ENCODE measurements at regions not wholly inside any gene's neighbourhood (a gene's known extent, or its start where the extent isn't known, plus 50 kb on each side); places are given as distances from the start of the nearest gene placed in this dataset.

DNA sequence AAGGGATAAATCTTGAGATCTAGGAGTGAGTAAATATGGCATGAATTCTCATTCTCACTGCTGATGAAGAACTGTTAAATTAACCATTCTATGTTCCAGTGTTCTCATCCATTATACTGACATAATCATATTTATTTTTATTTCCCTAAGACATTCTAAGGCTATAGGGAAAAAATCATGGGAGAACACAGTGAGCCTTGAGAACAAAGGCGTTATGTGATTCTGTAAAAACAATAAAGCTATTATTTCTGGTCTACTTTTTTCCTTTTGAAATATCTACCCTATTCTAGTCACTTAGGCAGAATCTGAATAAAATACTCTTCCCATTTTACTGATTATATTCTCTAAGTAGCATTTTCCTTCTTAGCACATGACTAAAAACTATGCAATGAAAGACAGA lies 155.7 kb upstream of the ADAMTS16 start:
- H3K4me2 ChIP-seq (ENCODE audit: low read length), result no peak overlapping the region
- no peaks in the 10 kb centered on the region for H4K20me1 ChIP-seq (ENCODE audit: insufficient read depth, low read length)
- H3K79me2 ChIP-seq (ENCODE audit: insufficient read depth, low read length), result no peaks in the 10 kb centered on the region
- no peak overlapping the region for H3K9ac ChIP-seq (ENCODE audit: low read length)
- FAIRE-seq (no peak), DNase-seq (ENCODE audit: low read depth) (no peak)
- no peaks in the 10 kb centered on the region for H3K9me3 Mint-ChIP-seq (ENCODE audit: unreplicated experiment)
- H3K27ac Mint-ChIP-seq (ENCODE audit: unreplicated experiment), result no peak overlapping the region
- TF ChIP-seq, protein P1, sequence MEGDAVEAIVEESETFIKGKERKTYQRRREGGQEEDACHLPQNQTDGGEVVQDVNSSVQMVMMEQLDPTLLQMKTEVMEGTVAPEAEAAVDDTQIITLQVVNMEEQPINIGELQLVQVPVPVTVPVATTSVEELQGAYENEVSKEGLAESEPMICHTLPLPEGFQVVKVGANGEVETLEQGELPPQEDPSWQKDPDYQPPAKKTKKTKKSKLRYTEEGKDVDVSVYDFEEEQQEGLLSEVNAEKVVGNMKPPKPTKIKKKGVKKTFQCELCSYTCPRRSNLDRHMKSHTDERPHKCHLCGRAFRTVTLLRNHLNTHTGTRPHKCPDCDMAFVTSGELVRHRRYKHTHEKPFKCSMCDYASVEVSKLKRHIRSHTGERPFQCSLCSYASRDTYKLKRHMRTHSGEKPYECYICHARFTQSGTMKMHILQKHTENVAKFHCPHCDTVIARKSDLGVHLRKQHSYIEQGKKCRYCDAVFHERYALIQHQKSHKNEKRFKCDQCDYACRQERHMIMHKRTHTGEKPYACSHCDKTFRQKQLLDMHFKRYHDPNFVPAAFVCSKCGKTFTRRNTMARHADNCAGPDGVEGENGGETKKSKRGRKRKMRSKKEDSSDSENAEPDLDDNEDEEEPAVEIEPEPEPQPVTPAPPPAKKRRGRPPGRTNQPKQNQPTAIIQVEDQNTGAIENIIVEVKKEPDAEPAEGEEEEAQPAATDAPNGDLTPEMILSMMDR (IDR thresholded peaks at IDR 0.05; ENCODE audit: insufficient read depth, low read depth, low read length), result no peak
- no peak for TF ChIP-seq EZH2 (IDR thresholded peaks at IDR 0.05; ENCODE audit: insufficient read depth, low read length)
- H3K4me1 Mint-ChIP-seq (ENCODE audit: low read depth, unreplicated experiment), result peaks cover 13% of the 10 kb centered on the region
- H3K4me3 ChIP-seq (ENCODE audit: insufficient read depth, low read depth, low read length), result no peak overlapping the region
- H3K9me3 ChIP-seq (ENCODE audit: insufficient read depth, low read depth, low read length), result no peaks in the 10 kb centered on the region
- H3K36me3 ChIP-seq (ENCODE audit: insufficient read depth, low read length), result no peaks in the 10 kb centered on the region
- peaks cover 2% of the 10 kb centered on the region for H3K27me3 ChIP-seq (ENCODE audit: insufficient read depth, low read length)
- no peaks in the 10 kb centered on the region for H3K36me3 Mint-ChIP-seq (ENCODE audit: low read depth, unreplicated experiment)
- no peaks in the 10 kb centered on the region for H3K27me3 Mint-ChIP-seq (ENCODE audit: low read depth, unreplicated experiment)
- no peak overlapping the region for H2AFZ ChIP-seq (ENCODE audit: low read depth, low read length)
- H3K4me3 Mint-ChIP-seq (ENCODE audit: unreplicated experiment), result no peak overlapping the region
- no peaks in the 10 kb centered on the region for H3K4me1 ChIP-seq (ENCODE audit: insufficient read depth, low read length)
- H3K27ac ChIP-seq (ENCODE audit: low read depth, low read length), result no peak overlapping the region

DNA sequence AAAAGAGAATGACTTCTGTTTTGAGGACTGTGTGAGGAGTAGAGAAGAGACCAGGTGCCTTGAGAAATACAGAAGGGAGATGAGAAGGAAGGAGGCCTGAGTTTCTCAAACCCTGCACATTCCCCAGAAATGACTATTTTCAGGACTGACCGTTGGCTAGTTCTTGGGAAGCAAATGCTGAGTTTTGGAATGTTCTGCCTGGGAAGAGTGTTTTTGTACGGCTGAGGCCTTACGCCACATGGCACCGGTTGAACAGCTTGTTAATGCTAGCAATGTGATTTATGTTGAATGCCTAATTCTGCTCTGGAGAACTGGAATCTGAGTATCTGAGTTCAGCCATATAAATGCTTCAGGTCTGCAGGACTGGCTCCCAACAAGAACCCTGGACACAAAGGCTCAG lies 152.7 kb upstream of the ADAMTS16 start:
- no peaks in the 10 kb centered on the region for H3K9me3 ChIP-seq (ENCODE audit: insufficient read depth, low read depth, low read length)
- no peak overlapping the region for H3K9ac ChIP-seq (ENCODE audit: low read length)
- no peak overlapping the region for H2AFZ ChIP-seq (ENCODE audit: low read depth, low read length)
- no peaks in the 10 kb centered on the region for H3K27me3 ChIP-seq (ENCODE audit: insufficient read depth, low read length)
- no peak overlapping the region for H3K4me3 ChIP-seq (ENCODE audit: insufficient read depth, low read depth, low read length)
- Mint-ChIP-seq H3K27me3 (ENCODE audit: low read depth, unreplicated experiment) (no peaks in the 10 kb centered on the region), H3K4me1 (ENCODE audit: low read depth, unreplicated experiment) (peaks cover 20% of the 10 kb centered on the region), H3K27ac (ENCODE audit: unreplicated experiment) (no peak overlapping the region), H3K36me3 (ENCODE audit: low read depth, unreplicated experiment) (no peaks in the 10 kb centered on the region), H3K4me3 (ENCODE audit: unreplicated experiment) (no peak overlapping the region), H3K9me3 (ENCODE audit: unreplicated experiment) (no peaks in the 10 kb centered on the region)
- H3K79me2 ChIP-seq (ENCODE audit: insufficient read depth, low read length), result no peaks in the 10 kb centered on the region
- H3K27ac ChIP-seq (ENCODE audit: low read depth, low read length), result no peak overlapping the region
- TF ChIP-seq, protein P1 (IDR thresholded peaks at IDR 0.05; ENCODE audit: insufficient read depth, low read depth, low read length), result no peak
- TF ChIP-seq EZH2 (IDR thresholded peaks at IDR 0.05; ENCODE audit: insufficient read depth, low read length), result no peak
- DNase-seq (ENCODE audit: low read depth) (peak; percentile 44), FAIRE-seq (no peak)
- no peaks in the 10 kb centered on the region for H3K4me1 ChIP-seq (ENCODE audit: insufficient read depth, low read length)
- no peak overlapping the region for H3K4me2 ChIP-seq (ENCODE audit: low read length)
- H3K36me3 ChIP-seq (ENCODE audit: insufficient read depth, low read length), result no peaks in the 10 kb centered on the region
- no peaks in the 10 kb centered on the region for H4K20me1 ChIP-seq (ENCODE audit: insufficient read depth, low read length)

DNA sequence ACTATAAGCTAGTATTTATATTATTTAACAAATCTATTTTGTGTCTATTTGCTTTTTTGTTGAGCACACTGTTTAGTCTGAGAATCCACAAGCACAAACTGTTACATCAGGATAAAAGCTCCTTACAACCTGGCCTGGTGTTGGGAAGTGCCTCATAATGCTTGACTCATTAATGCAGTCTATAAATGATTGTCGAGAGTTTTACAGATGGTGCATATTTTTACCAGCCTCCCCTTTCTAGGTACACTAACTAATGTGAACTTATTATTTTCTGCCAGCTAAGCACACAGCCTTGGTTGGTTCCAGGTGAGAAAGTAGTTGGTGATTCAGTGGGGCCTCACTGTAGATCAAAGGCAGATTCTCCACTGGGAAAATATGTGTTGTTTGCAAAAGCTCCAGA lies 151.0 kb upstream of the ADAMTS16 start:
- Histone ChIP-seq H3K4me1 (ENCODE audit: insufficient read depth, low read length) (no peaks in the 10 kb centered on the region), H3K27ac (ENCODE audit: low read depth, low read length) (no peak overlapping the region), H4K20me1 (ENCODE audit: insufficient read depth, low read length) (no peaks in the 10 kb centered on the region), H3K9me3 (ENCODE audit: insufficient read depth, low read depth, low read length) (no peaks in the 10 kb centered on the region), H3K79me2 (ENCODE audit: insufficient read depth, low read length) (no peaks in the 10 kb centered on the region), H3K36me3 (ENCODE audit: insufficient read depth, low read length) (no peaks in the 10 kb centered on the region), H3K9ac (ENCODE audit: low read length) (no peak overlapping the region), H2AFZ (ENCODE audit: low read depth, low read length) (no peak overlapping the region), H3K4me3 (ENCODE audit: insufficient read depth, low read depth, low read length) (no peak overlapping the region), H3K27me3 (ENCODE audit: insufficient read depth, low read length) (no peaks in the 10 kb centered on the region), H3K4me2 (ENCODE audit: low read length) (no peak overlapping the region)
- TF ChIP-seq, protein P1 (IDR thresholded peaks at IDR 0.05; ENCODE audit: insufficient read depth, low read depth, low read length), result no peak
- no peak for TF ChIP-seq EZH2 (IDR thresholded peaks at IDR 0.05; ENCODE audit: insufficient read depth, low read length)
- Mint-ChIP-seq H3K4me1 (ENCODE audit: low read depth, unreplicated experiment) (peaks cover 20% of the 10 kb centered on the region), H3K27ac (ENCODE audit: unreplicated experiment) (no peak overlapping the region), H3K36me3 (ENCODE audit: low read depth, unreplicated experiment) (no peaks in the 10 kb centered on the region), H3K27me3 (ENCODE audit: low read depth, unreplicated experiment) (no peaks in the 10 kb centered on the region), H3K4me3 (ENCODE audit: unreplicated experiment) (no peak overlapping the region), H3K9me3 (ENCODE audit: unreplicated experiment) (no peaks in the 10 kb centered on the region)
- DNase-seq (ENCODE audit: low read depth) (no peak), FAIRE-seq (no peak)
